Fibroblast of villous mesenchyme (primary cell): ENCODE measurements at regions not wholly inside any gene's neighbourhood (a gene's known extent, or its start where the extent isn't known, plus 50 kb on each side); places are given as distances from the start of the nearest gene placed in this dataset.
"Not testable (repeated sequence)": the region's sequence is repeated elsewhere in the genome, so short reads cannot be mapped to it uniquely, and the experiment has no call there.

Experiments used
- DNase-seq: peaks from one replicate; pipeline ENCODE4 v3.0.0-alpha.2; 2010; ENCODE audit warnings: low read depth
- H3K4me3 ChIP-seq: 2 replicates; pipeline ENCODE4 v1.5.1; 2011; ENCODE audit warnings: low read depth, mild to moderate bottlenecking, low read length
- CTCF ChIP-seq: IDR thresholded peaks from 2 replicates; pipeline ENCODE4 v1.5.1; 2012; ENCODE audit warnings: low read depth, mild to moderate bottlenecking, low read length; ENCODE audit not compliant: insufficient read depth

GRCh38 chr20:30484009-30484748 lies 773.3 kb upstream of the DEFB115 start:
- no peak for TF ChIP-seq CTCF
- DNase-seq: no peak
- H3K4me3 ChIP-seq: no peak overlapping the region

GRCh38 chr20:30484749-30485070 lies 772.8 kb upstream of the DEFB115 start:
- no peak for DNase-seq
- no peak overlapping the region for H3K4me3 ChIP-seq
- no peak for TF ChIP-seq CTCF

GRCh38 chr20:30485331-30486102 lies 771.9 kb upstream of the DEFB115 start:
- no peak overlapping the region for H3K4me3 ChIP-seq
- TF ChIP-seq CTCF: no peak
- DNase-seq: no peak

GRCh38 chr20:30486103-30486478 lies 771.4 kb upstream of the DEFB115 start:
- no peak overlapping the region for H3K4me3 ChIP-seq
- DNase-seq: no peak
- no peak for TF ChIP-seq CTCF

- not testable (repeated sequence) for H3K4me3 ChIP-seq, DNase-seq
These were observed 770.0 kb upstream of the DEFB115 start for GRCh38 chr20:30487461-30487860.

- no peak overlapping the region for H3K4me3 ChIP-seq
- no peak for TF ChIP-seq CTCF
- DNase-seq: no peak
These were observed 769.2 kb upstream of the DEFB115 start for GRCh38 chr20:30487947-30488926.
